AG09309 (cell line): ENCODE measurements at regions not wholly inside any gene's neighbourhood (a gene's known extent, or its start where the extent isn't known, plus 50 kb on each side); places are given as distances from the start of the nearest gene placed in this dataset.
A peak's percentile ranks its signal among the peaks of the same experiment; 100 is the strongest.

Experiments
- DNase-seq: peaks from one replicate; pipeline ENCODE4 v3.0.0-alpha.2; 2010; ENCODE audit warnings: low read depth
- H3K4me3 ChIP-seq: 2 replicates; pipeline ENCODE4 v1.5.1; 2011; ENCODE audit warnings: mild to moderate bottlenecking, low read depth, low read length, moderate library complexity; ENCODE audit not compliant: control insufficient read depth
- TF ChIP-seq, protein P1 (sequence below): IDR thresholded peaks from 2 replicates; pipeline ENCODE4 v1.5.1; 2011; ENCODE audit warnings: mild to moderate bottlenecking, low read depth, low read length, inconsistent platforms; ENCODE audit not compliant: insufficient read depth, control insufficient read depth; ENCODE audit errors: missing control alignments

GRCh38 chr6:6916598-6916997, 191.2 kb upstream of the RREB1 start:
- H3K4me3 ChIP-seq: no peak overlapping the region
- DNase-seq: no peak
- TF ChIP-seq, protein P1, sequence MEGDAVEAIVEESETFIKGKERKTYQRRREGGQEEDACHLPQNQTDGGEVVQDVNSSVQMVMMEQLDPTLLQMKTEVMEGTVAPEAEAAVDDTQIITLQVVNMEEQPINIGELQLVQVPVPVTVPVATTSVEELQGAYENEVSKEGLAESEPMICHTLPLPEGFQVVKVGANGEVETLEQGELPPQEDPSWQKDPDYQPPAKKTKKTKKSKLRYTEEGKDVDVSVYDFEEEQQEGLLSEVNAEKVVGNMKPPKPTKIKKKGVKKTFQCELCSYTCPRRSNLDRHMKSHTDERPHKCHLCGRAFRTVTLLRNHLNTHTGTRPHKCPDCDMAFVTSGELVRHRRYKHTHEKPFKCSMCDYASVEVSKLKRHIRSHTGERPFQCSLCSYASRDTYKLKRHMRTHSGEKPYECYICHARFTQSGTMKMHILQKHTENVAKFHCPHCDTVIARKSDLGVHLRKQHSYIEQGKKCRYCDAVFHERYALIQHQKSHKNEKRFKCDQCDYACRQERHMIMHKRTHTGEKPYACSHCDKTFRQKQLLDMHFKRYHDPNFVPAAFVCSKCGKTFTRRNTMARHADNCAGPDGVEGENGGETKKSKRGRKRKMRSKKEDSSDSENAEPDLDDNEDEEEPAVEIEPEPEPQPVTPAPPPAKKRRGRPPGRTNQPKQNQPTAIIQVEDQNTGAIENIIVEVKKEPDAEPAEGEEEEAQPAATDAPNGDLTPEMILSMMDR: no peak

DNA sequence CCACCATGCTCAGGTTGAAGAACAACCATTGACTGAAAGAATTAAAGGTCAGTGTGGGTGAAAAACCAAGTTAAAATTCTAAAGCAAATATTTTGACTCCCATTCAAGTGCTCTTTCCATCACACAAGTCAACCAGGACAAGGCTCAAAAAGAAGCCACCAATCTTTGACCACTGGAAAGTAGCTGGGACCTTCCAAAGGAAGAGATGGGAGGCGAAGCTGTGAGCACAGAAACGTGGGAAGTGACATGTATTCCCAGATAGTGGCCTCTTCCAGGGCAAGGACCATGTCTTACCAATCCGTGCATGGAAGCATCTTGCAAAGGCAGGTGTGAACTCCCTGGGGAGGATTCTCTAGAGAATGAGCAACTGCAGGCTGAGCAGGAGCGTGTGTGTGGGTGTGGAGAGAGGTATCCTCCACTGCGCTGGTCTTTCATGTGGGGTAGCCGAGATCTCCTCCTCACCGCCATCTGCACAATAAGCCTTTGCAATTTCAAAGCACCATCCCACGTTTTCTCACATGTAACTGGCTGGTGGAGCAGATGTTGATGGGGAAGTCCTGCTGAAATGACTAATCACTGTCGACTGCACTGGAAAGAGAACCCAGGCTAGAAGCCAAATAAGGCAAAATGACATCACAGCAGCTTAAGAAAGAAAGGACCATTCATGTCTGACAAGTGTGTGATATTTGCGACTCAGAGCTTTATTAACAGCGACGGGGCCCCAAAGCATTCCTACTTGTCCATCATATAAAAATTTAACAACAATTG, 189.4 kb upstream of the RREB1 start:
- H3K4me3 ChIP-seq: no peak overlapping the region
- TF ChIP-seq, protein P1: no peak
- peak; percentile 13 for DNase-seq

- DNase-seq: no peak
- H3K4me3 ChIP-seq: no peak overlapping the region
- TF ChIP-seq, protein P1: no peak
These were observed 188.6 kb upstream of the RREB1 start for GRCh38 chr6:6919173-6919572.

DNA sequence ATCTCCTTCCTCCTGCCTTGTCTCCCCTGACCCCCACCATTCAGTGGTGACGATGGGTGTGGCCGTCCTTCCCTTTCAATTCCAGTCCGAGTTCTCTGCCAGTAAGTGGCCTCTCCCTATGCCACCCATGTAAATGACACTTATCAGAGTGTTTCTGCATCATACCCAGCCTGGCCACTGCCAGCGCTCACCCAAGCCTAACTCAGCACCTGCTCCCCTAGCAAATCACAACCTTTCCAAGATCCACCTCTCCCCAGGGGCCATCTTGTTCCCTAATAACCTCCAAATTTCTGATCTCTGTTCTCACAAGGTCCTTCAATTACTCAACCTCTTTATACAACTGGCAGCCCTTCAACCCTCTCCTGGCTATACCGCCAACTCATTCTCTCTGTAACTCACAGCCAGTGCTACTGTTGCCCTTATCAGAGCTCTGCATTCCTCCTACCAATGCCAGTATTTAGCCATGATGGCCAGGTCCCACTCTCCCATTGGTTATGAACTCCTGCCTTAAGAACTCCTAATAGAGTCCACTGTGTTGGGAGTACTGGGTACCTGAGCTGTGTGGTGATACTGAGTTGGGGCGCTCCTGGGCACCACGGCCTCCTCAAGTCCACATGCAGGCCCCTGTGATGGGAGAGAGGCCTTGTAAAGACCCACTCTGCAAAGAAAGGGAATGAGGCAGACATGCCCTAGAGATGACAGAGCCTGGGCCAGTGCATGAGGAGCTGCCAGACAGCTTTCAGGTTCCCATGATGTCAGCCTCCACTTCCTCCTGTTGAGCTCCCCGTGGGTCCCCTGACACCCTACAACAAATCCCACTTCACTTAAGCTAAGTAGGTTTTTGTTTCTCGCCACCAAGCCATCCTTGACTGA, 187.4 kb upstream of the RREB1 start:
- no peak for DNase-seq
- TF ChIP-seq, protein P1: no peak

DNA sequence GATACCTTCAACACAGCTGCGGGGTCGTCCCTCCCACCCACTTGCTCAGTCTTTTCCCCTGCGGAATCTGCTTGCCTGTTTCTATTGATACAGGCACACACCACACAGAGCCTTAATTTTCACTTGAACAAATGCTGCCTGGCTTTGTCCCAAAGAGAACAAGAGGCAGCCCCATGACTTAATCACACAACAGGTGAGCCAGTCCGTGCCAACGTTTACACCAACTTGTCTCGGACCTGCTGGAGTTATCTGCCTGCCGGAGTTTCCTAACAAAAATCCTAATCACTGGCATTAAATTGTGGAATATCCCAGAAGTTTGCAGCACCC, 186.8 kb upstream of the RREB1 start:
- H3K4me3 ChIP-seq: no peak overlapping the region
- TF ChIP-seq, protein P1: no peak
- DNase-seq: no peak

More for the DNA sequence above, 187.4 kb upstream of the RREB1 start:
- no peak overlapping the region for H3K4me3 ChIP-seq

GRCh38 chr6:6922166-6922565, 185.6 kb upstream of the RREB1 start:
- TF ChIP-seq, protein P1: no peak
- no peak overlapping the region for H3K4me3 ChIP-seq
- DNase-seq: no peak
